IMR-90 (cell line): ENCODE measurements at regions not wholly inside any gene's neighbourhood (a gene's known extent, or its start where the extent isn't known, plus 50 kb on each side); places are given as distances from the start of the nearest gene placed in this dataset.
A peak's percentile ranks its signal among the peaks of the same experiment; 100 is the strongest.

Experiments used
- ATAC-seq: fragments of 200-7000 bp; cut with Tn5 transposase; 2 replicates; pipeline ENCODE4 v1.9.1; 2020; ENCODE audit warnings: low read depth, mild to moderate bottlenecking, moderate library complexity
- BruUV-seq: library from RNA; stranded (reverse); fragments of 400-500 nt; replicated peaks from 2 replicates; lab custom pipeline; 2021; lab: Mats Ljungman, UMichigan
- CTCF ChIA-PET: fragments of 300-600 bp; formaldehyde crosslinking; extraction: SDS; loops from one replicate; lab custom pipeline; 2021; ENCODE audit warnings: antibody characterized with exemption; lab: Yijun Ruan, JAX
- POLR2A ChIA-PET: fragments of 300-600 bp; sonication (Branson Sonifier 250); formaldehyde crosslinking; loops from one replicate; lab custom pipeline; 2022; ENCODE audit warnings: antibody characterized with exemption; ENCODE audit not compliant: unreplicated experiment; lab: Charles Lee
- DNase-seq: peaks from one replicate; pipeline ENCODE4 v3.0.0; 2013
- H2AFZ ChIP-seq: replicated peaks from 2 replicates; pipeline ENCODE3; 2013; ENCODE audit warnings: low read length, mild to moderate bottlenecking; ENCODE audit not compliant: poor library complexity
- H2AK5ac ChIP-seq: 2 replicates; pipeline ENCODE4 v1.6.1; 2013; ENCODE audit warnings: low read depth, low read length, inconsistent platforms
- H2AK9ac ChIP-seq: replicated peaks from 2 replicates; pipeline ENCODE3; 2013; ENCODE audit warnings: mild to moderate bottlenecking, low read depth, low read length, moderate library complexity; ENCODE audit not compliant: poor library complexity
- H2BK120ac ChIP-seq: 2 replicates; pipeline ENCODE4 v1.6.1; 2013; ENCODE audit warnings: low read depth, low read length, inconsistent platforms
- H2BK15ac ChIP-seq: 3 replicates; pipeline ENCODE4 v1.6.1; 2013; ENCODE audit warnings: low read depth, low read length, inconsistent platforms
- H2BK20ac ChIP-seq: 2 replicates; pipeline ENCODE4 v1.6.1; 2013; ENCODE audit warnings: low read depth, mild to moderate bottlenecking, inconsistent platforms, low read length, moderate library complexity
- H2BK5ac ChIP-seq: 2 replicates; pipeline ENCODE4 v1.6.1; 2013; ENCODE audit warnings: mild to moderate bottlenecking, low read depth, low read length, inconsistent platforms; ENCODE audit not compliant: poor library complexity, severe bottlenecking
- H3K14ac ChIP-seq: replicated peaks from 2 replicates; pipeline ENCODE4 v1.6.1; 2013; ENCODE audit warnings: low read depth, low read length, inconsistent platforms
- H3K18ac ChIP-seq: 2 replicates; pipeline ENCODE4 v1.6.1; 2013; ENCODE audit warnings: low read depth, low read length, control low read depth
- H3K23ac ChIP-seq: 2 replicates; pipeline ENCODE4 v1.6.1; 2013; ENCODE audit warnings: low read depth, low read length, inconsistent platforms
- H3K27ac ChIP-seq: 2 replicates; pipeline ENCODE4 v1.5.1; 2013; ENCODE audit warnings: mild to moderate bottlenecking, control low read depth, low read length; ENCODE audit not compliant: insufficient read depth
- H3K27me3 ChIP-seq: 2 replicates; pipeline ENCODE4 v1.6.1; 2013; ENCODE audit warnings: low read length; ENCODE audit not compliant: control insufficient read depth, insufficient read depth
- H3K36me3 ChIP-seq: 2 replicates; pipeline ENCODE4 v1.6.1; 2013; ENCODE audit warnings: low read length, mixed read lengths; ENCODE audit not compliant: control insufficient read depth, insufficient read depth
- H3K4ac ChIP-seq: 2 replicates; pipeline ENCODE4 v1.6.1; 2013; ENCODE audit warnings: low read depth, low read length, inconsistent platforms
- H3K4me1 ChIP-seq: 2 replicates; pipeline ENCODE4 v1.6.1; 2013; ENCODE audit warnings: low read length, mixed read lengths; ENCODE audit not compliant: control insufficient read depth, insufficient read depth
- H3K4me2 ChIP-seq: 2 replicates; pipeline ENCODE4 v1.6.1; 2013; ENCODE audit warnings: low read depth, mild to moderate bottlenecking, control low read depth, low read length, moderate library complexity
- H3K4me3 ChIP-seq: 2 replicates; pipeline ENCODE4 v1.5.1; 2013; ENCODE audit warnings: low read depth, mild to moderate bottlenecking, control low read depth, low read length, moderate library complexity; ENCODE audit not compliant: insufficient read depth
- H3K56ac ChIP-seq: 2 replicates; pipeline ENCODE4 v1.6.1; 2013; ENCODE audit warnings: low read length, inconsistent platforms; ENCODE audit not compliant: insufficient read depth; ENCODE audit errors: extremely low read depth
- H3K79me1 ChIP-seq, 2 experiments: 2 replicates each; pipeline ENCODE4 v1.6.1; 2013; ENCODE audit warnings: low read length in 2 of 2, inconsistent platforms in 1 of 2, low read depth in 1 of 2
- H3K9ac ChIP-seq: 2 replicates; pipeline ENCODE4 v1.6.1; 2013; ENCODE audit warnings: low read depth, low read length, control low read depth
- H3K9me1 ChIP-seq: 2 replicates; pipeline ENCODE4 v1.6.1; 2013; ENCODE audit warnings: low read length, inconsistent platforms; ENCODE audit not compliant: insufficient read depth
- H3K9me3 ChIP-seq: 2 replicates; pipeline ENCODE4 v1.6.1; 2013; ENCODE audit warnings: low read length; ENCODE audit not compliant: control insufficient read depth, insufficient read depth
- H4K20me1 ChIP-seq: 2 replicates; pipeline ENCODE4 v1.6.1; 2013; ENCODE audit warnings: low read length, inconsistent platforms; ENCODE audit not compliant: insufficient read depth
- H4K5ac ChIP-seq: 2 replicates; pipeline ENCODE4 v1.6.1; 2013; ENCODE audit warnings: mild to moderate bottlenecking, low read depth, low read length, control low read depth
- H4K8ac ChIP-seq, 2 experiments: 2 replicates each; pipeline ENCODE4 v1.6.1; 2013; ENCODE audit warnings: low read depth in 2 of 2, low read length in 2 of 2, control low read depth in 1 of 2, inconsistent platforms in 1 of 2
- H4K91ac ChIP-seq: 2 replicates; pipeline ENCODE4 v1.6.1; 2013; ENCODE audit warnings: low read depth, low read length, inconsistent platforms; ENCODE audit not compliant: insufficient read depth
- ELK1 ChIP-seq: fragments of 150-350 bp; IDR thresholded peaks from 2 replicates; pipeline ENCODE4 v1.6.1; 2016; ENCODE audit warnings: low read depth, mild to moderate bottlenecking, low read length, moderate library complexity, borderline replicate concordance
- MXI1 ChIP-seq: IDR thresholded peaks from 2 replicates; pipeline ENCODE4 v1.6.1; 2012; ENCODE audit warnings: low read depth, mild to moderate bottlenecking, low read length, moderate library complexity, borderline replicate concordance
- POLR2A ChIP-seq: IDR thresholded peaks from 2 replicates; pipeline ENCODE4 v1.6.1; 2012; ENCODE audit warnings: mild to moderate bottlenecking, low read depth, low read length
- WGBS, 2 experiments: methylation state at CpG; one replicate each; pipeline versions ENCODE4 v1.1.5 to v1.1.7; 2013; ENCODE audit warnings: missing lambda C conversion rate in 2 of 2; ENCODE audit not compliant: insufficient read length in 1 of 2; ENCODE audit errors: extremely low coverage in 2 of 2; 5-methylcytosine and 5-hydroxymethylcytosine counted together
- dilution Hi-C: fragments of 300-500 bp; cut with HindIII; formaldehyde crosslinking; loops from one replicate; pipeline ENCODE4 v1.14.3; 2018; ENCODE audit warnings: low sequenced_read_pairs; ENCODE audit not compliant: unreplicated experiment
- in situ Hi-C: fragments of 300-500 bp; cut with MboI; formaldehyde crosslinking; loops from 3 replicates; pipeline ENCODE4 v1.14.3; 2019; ENCODE audit warnings: low sequenced_read_pairs, inconsistent platforms, mixed read lengths
- intact Hi-C: fragments of 100-400 bp; cut with micrococcal nuclease; formaldehyde crosslinking; loops from 2 replicates; pipeline ENCODE4 v1.10.0; 2022

- H2BK5ac ChIP-seq: no peak overlapping the region
- H3K4ac ChIP-seq: no peak overlapping the region
- peak overlapping the region; percentile 58 for H2AK9ac ChIP-seq
- ChIA-PET CTCF (no interaction called here), POLR2A (no interaction called here)
- H2BK15ac ChIP-seq: no peak overlapping the region
- peak; percentile 76 for DNase-seq
- BruUV-seq: no TSS peak
- no peak overlapping the region for H3K4me2 ChIP-seq
- H2AK5ac ChIP-seq: peak overlapping the region; percentile 78; the same call in 1 of the 2 replicates
- no peak overlapping the region for H4K91ac ChIP-seq
- H2BK120ac ChIP-seq: no peak overlapping the region
- H3K23ac ChIP-seq: no peak overlapping the region
- in situ Hi-C loops: no loop called here
- H3K4me1 ChIP-seq: peaks cover 9% of the 10 kb centered on the region; the same call in 1 of the 2 replicates
- no peaks in the 10 kb centered on the region; the same call in 1 of the 2 replicates for H3K9me1 ChIP-seq
- H4K5ac ChIP-seq: no peak overlapping the region
- H2BK20ac ChIP-seq: 0 out of 2 replicates have a peak overlapping the region, but pooled peaks have one; percentile 11
- TF ChIP-seq MXI1 (no peak), ELK1 (no peak), POLR2A (no peak)
- dilution Hi-C loops: no loop called here
- H2AFZ ChIP-seq: peak overlapping the region; percentile 63
- H3K27me3 ChIP-seq: 0 out of 2 replicates have a peak, but pooled peaks cover 1% of the 10 kb centered on the region
- H3K18ac ChIP-seq: no peak overlapping the region
- H3K27ac ChIP-seq: no peak overlapping the region
- intact Hi-C loops: no loop called here
- no peak overlapping the region for H3K4me3 ChIP-seq
- 48% methylated on average over 5 of the region's 8 CpGs; no CpG with 5 or more reads in 1 of the 2 experiments for WGBS, 2 experiments
- H3K9me3 ChIP-seq: no peaks in the 10 kb centered on the region
- no peak overlapping the region; the same call in 1 of the 2 replicates for H3K14ac ChIP-seq
- H3K36me3 ChIP-seq: no peaks in the 10 kb centered on the region
- H3K9ac ChIP-seq: no peak overlapping the region
- no peaks in the 10 kb centered on the region for H4K20me1 ChIP-seq
- H3K79me1 ChIP-seq: no peaks in the 10 kb centered on the region
- H3K56ac ChIP-seq: no peak overlapping the region
- peak; percentile 62 for ATAC-seq
- no peak overlapping the region for H4K8ac ChIP-seq
These were observed 65.8 kb downstream of the LRRC32 start for GRCh38 chr11:76604626-76605241.
